ENCODE measurements at regions not wholly inside any gene's neighbourhood (a gene's known extent, or its start where the extent isn't known, plus 50 kb on each side); places are given as distances from the start of the nearest gene placed in this dataset.

- no peaks in the 10 kb centered on the region for H3K27me3 ChIP-seq (replicated peaks in 1 of 7)
- peaks cover 0 to 32% (median 4%) of the 10 kb centered on the region in 8 donors for H3K9me3 ChIP-seq
- H3K36me3 ChIP-seq = no peaks in the 10 kb centered on the region
- TF ChIP-seq CTCF (IDR thresholded peaks at IDR 0.05 in 8 of 11, conservative IDR thresholded peaks at IDR 0.05 in 3 of 11) (no peak), POLR2AphosphoS5 (IDR thresholded peaks at IDR 0.05) (no peak), POLR2A (IDR thresholded peaks at IDR 0.05) (no peak)
- intact Hi-C loops (cut with DNase I; ENCODE audit: low total_unique reads) = no loop called here
- 38 to 64% (median 45%) methylated on average over 4 of the region's 4 CpGs for WGBS, 5 donors
- no peak overlapping the region for H3K4me3 ChIP-seq
- H3K4me1 ChIP-seq = no peaks in the 10 kb centered on the region
- DNase-seq = no peak
- H3K27ac ChIP-seq = no peak overlapping the region
Observed at GRCh38 chr19:28037186-28037585, 1175.8 kb downstream of the UQCRFS1 start.

GRCh38 chr19:28036486-28036885 lies 1176.5 kb downstream of the UQCRFS1 start:
- no peak overlapping the region for H3K27ac ChIP-seq
- H3K4me3 ChIP-seq = no peak overlapping the region
- H3K4me1 ChIP-seq = no peaks in the 10 kb centered on the region
- H3K9me3 ChIP-seq = peaks cover 0 to 31% (median 2%) of the 10 kb centered on the region in 8 donors
- intact Hi-C loops (cut with DNase I; ENCODE audit: low total_unique reads) = no loop called here
- no peak for TF ChIP-seq CTCF (IDR thresholded peaks at IDR 0.05 in 8 of 11, conservative IDR thresholded peaks at IDR 0.05 in 3 of 11)
- TF ChIP-seq POLR2A (IDR thresholded peaks at IDR 0.05) = no peak
- TF ChIP-seq POLR2AphosphoS5 (IDR thresholded peaks at IDR 0.05) = no peak
- H3K36me3 ChIP-seq = no peaks in the 10 kb centered on the region
- H3K27me3 ChIP-seq (replicated peaks in 1 of 7) = no peaks in the 10 kb centered on the region
- 69 to 90% (median 82%) methylated on average over 1 of the region's 1 CpG for WGBS, 5 donors
- no peak for DNase-seq

GRCh38 chr19:28034936-28035335 lies 1178.0 kb downstream of the UQCRFS1 start:
- intact Hi-C loops (cut with DNase I; ENCODE audit: low total_unique reads) = no loop called here
- TF ChIP-seq CTCF (IDR thresholded peaks at IDR 0.05 in 8 of 11, conservative IDR thresholded peaks at IDR 0.05 in 3 of 11) (no peak), POLR2A (IDR thresholded peaks at IDR 0.05) (no peak)
- H3K4me1 ChIP-seq = no peaks in the 10 kb centered on the region
- WGBS, 5 donors = 44 to 64% (median 49%) methylated on average over 5 of the region's 5 CpGs
- H3K27me3 ChIP-seq (replicated peaks in 1 of 7) = no peaks in the 10 kb centered on the region
- peaks cover 0 to 38% (median 5%) of the 10 kb centered on the region in 8 donors for H3K9me3 ChIP-seq
- no peak overlapping the region for H3K27ac ChIP-seq
- H3K36me3 ChIP-seq = no peaks in the 10 kb centered on the region
- no peak for DNase-seq
- H3K4me3 ChIP-seq = no peak overlapping the region

GRCh38 chr19:28028881-28029444 lies 1184.0 kb downstream of the UQCRFS1 start:
- TF ChIP-seq CTCF (IDR thresholded peaks at IDR 0.05 in 8 of 11, conservative IDR thresholded peaks at IDR 0.05 in 3 of 11) = no peak
- no peak for TF ChIP-seq POLR2AphosphoS5 (IDR thresholded peaks at IDR 0.05)
- TF ChIP-seq POLR2A (IDR thresholded peaks at IDR 0.05) = no peak
- 17 to 45% (median 28%) methylated on average over 3 of the region's 3 CpGs for WGBS, 5 donors
- no peak for DNase-seq
- intact Hi-C loops (cut with DNase I; ENCODE audit: low total_unique reads) = no loop called here
- Histone ChIP-seq H3K9me3 (peaks cover 0 to 28% (median 5%) of the 10 kb centered on the region in 8 donors), H3K4me3 (no peak overlapping the region), H3K36me3 (no peaks in the 10 kb centered on the region), H3K4me1 (no peaks in the 10 kb centered on the region), H3K27me3 (replicated peaks in 1 of 7) (no peaks in the 10 kb centered on the region), H3K27ac (no peak overlapping the region)

Data from spleen (tissue), 11 donors.